IPS-18c (cell line): ENCODE measurements at regions not wholly inside any gene's neighbourhood (a gene's known extent, or its start where the extent isn't known, plus 50 kb on each side); places are given as distances from the start of the nearest gene placed in this dataset.

ENCODE experiments used
- H3K4me3 ChIP-seq: 2 replicates; pipeline ENCODE4 v1.7.0; 2013; ENCODE audit warnings: low read depth, mild to moderate bottlenecking, low read length, moderate library complexity; ENCODE audit not compliant: insufficient read depth
- H3K9me3 ChIP-seq: one replicate; pipeline ENCODE4 v1.6.1; 2013; ENCODE audit warnings: mild to moderate bottlenecking, low read length, moderate library complexity; ENCODE audit not compliant: control insufficient read depth, insufficient read depth

- H3K9me3 ChIP-seq: no peaks in the 10 kb centered on the region
Measured at GRCh38 chr22:48440673-48441552, 1386.8 kb downstream of the BRD1 start.

GRCh38 chr22:48440176-48440575 is 1387.5 kb downstream of the BRD1 start:
- H3K9me3 ChIP-seq: no peaks in the 10 kb centered on the region

More at GRCh38 chr22:48440673-48441552, 1386.8 kb downstream of the BRD1 start:
- no peak overlapping the region for H3K4me3 ChIP-seq

GRCh38 chr22:48439560-48440135 is 1388.0 kb downstream of the BRD1 start:
- Histone ChIP-seq H3K9me3 (no peaks in the 10 kb centered on the region), H3K4me3 (no peak overlapping the region)

More at GRCh38 chr22:48440176-48440575, 1387.5 kb downstream of the BRD1 start:
- H3K4me3 ChIP-seq: no peak overlapping the region

- H3K9me3 ChIP-seq: no peaks in the 10 kb centered on the region
- H3K4me3 ChIP-seq: no peak overlapping the region
Measured at GRCh38 chr22:48438800-48439559, 1388.7 kb downstream of the BRD1 start.

- Histone ChIP-seq H3K4me3 (no peak overlapping the region), H3K9me3 (no peaks in the 10 kb centered on the region)
Measured at GRCh38 chr22:48438096-48438495, 1389.6 kb downstream of the BRD1 start.

- Histone ChIP-seq H3K9me3 (no peaks in the 10 kb centered on the region), H3K4me3 (no peak overlapping the region)
Measured at GRCh38 chr22:48436201-48436931, 1391.3 kb downstream of the BRD1 start.

- Histone ChIP-seq H3K4me3 (no peak overlapping the region), H3K9me3 (no peaks in the 10 kb centered on the region)
Measured at GRCh38 chr22:48434868-48435250, 1392.8 kb downstream of the BRD1 start.

- H3K9me3 ChIP-seq: no peaks in the 10 kb centered on the region
- H3K4me3 ChIP-seq: no peak overlapping the region
Measured at GRCh38 chr22:48434156-48434867, 1393.4 kb downstream of the BRD1 start.

- H3K9me3 ChIP-seq: no peaks in the 10 kb centered on the region
- no peak overlapping the region for H3K4me3 ChIP-seq
Measured at GRCh38 chr22:48433647-48434046, 1394.0 kb downstream of the BRD1 start.

GRCh38 chr22:48432781-48433518 is 1394.7 kb downstream of the BRD1 start:
- Histone ChIP-seq H3K4me3 (no peak overlapping the region), H3K9me3 (no peaks in the 10 kb centered on the region)

GRCh38 chr22:48431536-48432315 is 1395.9 kb downstream of the BRD1 start:
- no peaks in the 10 kb centered on the region for H3K9me3 ChIP-seq
- H3K4me3 ChIP-seq: no peak overlapping the region

GRCh38 chr22:48431014-48431413 is 1396.7 kb downstream of the BRD1 start:
- H3K9me3 ChIP-seq: no peaks in the 10 kb centered on the region

GRCh38 chr22:48429446-48430020 is 1398.1 kb downstream of the BRD1 start:
- Histone ChIP-seq H3K9me3 (no peaks in the 10 kb centered on the region), H3K4me3 (no peak overlapping the region)

More at GRCh38 chr22:48431014-48431413, 1396.7 kb downstream of the BRD1 start:
- no peak overlapping the region for H3K4me3 ChIP-seq

- no peaks in the 10 kb centered on the region for H3K9me3 ChIP-seq
Measured at GRCh38 chr22:48428631-48429371, 1398.9 kb downstream of the BRD1 start.

More at GRCh38 chr22:48428631-48429371, 1398.9 kb downstream of the BRD1 start:
- H3K4me3 ChIP-seq: no peak overlapping the region
